ENCODE measurements at regions not wholly inside any gene's neighbourhood (a gene's known extent, or its start where the extent isn't known, plus 50 kb on each side); places are given as distances from the start of the nearest gene placed in this dataset.

DNA sequence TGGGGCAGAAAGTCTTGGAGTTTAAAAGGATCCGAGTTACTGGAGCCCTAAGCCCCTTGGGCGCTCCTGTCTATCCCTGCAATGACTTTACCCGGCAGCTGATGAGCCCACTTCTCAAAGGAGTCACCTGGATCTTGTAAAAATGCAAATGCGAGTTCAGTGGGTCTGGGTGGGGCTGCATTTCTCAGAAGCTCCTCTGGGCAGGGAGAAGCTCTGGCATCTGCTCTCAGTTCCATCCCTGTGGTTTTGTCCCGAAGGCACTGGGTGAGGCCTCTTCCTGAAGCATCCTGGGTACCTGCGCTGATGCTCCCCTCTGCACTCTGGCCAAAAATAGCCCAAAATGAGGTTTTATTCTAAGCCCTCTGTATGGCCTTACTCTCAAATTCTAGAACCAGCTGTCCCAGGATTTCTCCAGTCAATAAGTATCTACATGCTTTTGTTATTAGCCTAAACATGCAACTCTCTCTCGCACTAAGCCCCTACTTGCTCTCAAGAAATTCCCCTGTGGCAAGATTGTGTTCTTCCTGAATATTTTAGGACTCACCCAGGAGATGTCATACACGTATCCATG lies 167.8 kb upstream of the APCDD1 start:
- Histone ChIP-seq H3K4me3 (replicated peaks; ENCODE audit: insufficient read depth, low read length) (no peak overlapping the region), H3K27ac (replicated peaks) (no peak overlapping the region), H3K27me3 (ENCODE audit: insufficient read depth, poor library complexity, severe bottlenecking) (no peaks in the 10 kb centered on the region)
- TF ChIP-seq GABPA (IDR thresholded peaks at IDR 0.05; ENCODE audit: low read depth) (no peak), SPI1 (IDR thresholded peaks at IDR 0.05; ENCODE audit: borderline replicate concordance, low read depth) (no peak), POLR2AphosphoS5 (IDR thresholded peaks at IDR 0.05; ENCODE audit: low read depth) (no peak)
- TF ChIP-seq, protein P1, sequence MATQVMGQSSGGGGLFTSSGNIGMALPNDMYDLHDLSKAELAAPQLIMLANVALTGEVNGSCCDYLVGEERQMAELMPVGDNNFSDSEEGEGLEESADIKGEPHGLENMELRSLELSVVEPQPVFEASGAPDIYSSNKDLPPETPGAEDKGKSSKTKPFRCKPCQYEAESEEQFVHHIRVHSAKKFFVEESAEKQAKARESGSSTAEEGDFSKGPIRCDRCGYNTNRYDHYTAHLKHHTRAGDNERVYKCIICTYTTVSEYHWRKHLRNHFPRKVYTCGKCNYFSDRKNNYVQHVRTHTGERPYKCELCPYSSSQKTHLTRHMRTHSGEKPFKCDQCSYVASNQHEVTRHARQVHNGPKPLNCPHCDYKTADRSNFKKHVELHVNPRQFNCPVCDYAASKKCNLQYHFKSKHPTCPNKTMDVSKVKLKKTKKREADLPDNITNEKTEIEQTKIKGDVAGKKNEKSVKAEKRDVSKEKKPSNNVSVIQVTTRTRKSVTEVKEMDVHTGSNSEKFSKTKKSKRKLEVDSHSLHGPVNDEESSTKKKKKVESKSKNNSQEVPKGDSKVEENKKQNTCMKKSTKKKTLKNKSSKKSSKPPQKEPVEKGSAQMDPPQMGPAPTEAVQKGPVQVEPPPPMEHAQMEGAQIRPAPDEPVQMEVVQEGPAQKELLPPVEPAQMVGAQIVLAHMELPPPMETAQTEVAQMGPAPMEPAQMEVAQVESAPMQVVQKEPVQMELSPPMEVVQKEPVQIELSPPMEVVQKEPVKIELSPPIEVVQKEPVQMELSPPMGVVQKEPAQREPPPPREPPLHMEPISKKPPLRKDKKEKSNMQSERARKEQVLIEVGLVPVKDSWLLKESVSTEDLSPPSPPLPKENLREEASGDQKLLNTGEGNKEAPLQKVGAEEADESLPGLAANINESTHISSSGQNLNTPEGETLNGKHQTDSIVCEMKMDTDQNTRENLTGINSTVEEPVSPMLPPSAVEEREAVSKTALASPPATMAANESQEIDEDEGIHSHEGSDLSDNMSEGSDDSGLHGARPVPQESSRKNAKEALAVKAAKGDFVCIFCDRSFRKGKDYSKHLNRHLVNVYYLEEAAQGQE (IDR thresholded peaks at IDR 0.05; ENCODE audit: insufficient replicate concordance, low read depth), result no peak
- TF ChIP-seq, protein P2, sequence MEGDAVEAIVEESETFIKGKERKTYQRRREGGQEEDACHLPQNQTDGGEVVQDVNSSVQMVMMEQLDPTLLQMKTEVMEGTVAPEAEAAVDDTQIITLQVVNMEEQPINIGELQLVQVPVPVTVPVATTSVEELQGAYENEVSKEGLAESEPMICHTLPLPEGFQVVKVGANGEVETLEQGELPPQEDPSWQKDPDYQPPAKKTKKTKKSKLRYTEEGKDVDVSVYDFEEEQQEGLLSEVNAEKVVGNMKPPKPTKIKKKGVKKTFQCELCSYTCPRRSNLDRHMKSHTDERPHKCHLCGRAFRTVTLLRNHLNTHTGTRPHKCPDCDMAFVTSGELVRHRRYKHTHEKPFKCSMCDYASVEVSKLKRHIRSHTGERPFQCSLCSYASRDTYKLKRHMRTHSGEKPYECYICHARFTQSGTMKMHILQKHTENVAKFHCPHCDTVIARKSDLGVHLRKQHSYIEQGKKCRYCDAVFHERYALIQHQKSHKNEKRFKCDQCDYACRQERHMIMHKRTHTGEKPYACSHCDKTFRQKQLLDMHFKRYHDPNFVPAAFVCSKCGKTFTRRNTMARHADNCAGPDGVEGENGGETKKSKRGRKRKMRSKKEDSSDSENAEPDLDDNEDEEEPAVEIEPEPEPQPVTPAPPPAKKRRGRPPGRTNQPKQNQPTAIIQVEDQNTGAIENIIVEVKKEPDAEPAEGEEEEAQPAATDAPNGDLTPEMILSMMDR (IDR thresholded peaks at IDR 0.05; ENCODE audit: insufficient read depth, low read length), result no peak
- no peak for DNase-seq (ENCODE audit: low read depth in 1 of 2, low spot score in 1 of 2)

DNA sequence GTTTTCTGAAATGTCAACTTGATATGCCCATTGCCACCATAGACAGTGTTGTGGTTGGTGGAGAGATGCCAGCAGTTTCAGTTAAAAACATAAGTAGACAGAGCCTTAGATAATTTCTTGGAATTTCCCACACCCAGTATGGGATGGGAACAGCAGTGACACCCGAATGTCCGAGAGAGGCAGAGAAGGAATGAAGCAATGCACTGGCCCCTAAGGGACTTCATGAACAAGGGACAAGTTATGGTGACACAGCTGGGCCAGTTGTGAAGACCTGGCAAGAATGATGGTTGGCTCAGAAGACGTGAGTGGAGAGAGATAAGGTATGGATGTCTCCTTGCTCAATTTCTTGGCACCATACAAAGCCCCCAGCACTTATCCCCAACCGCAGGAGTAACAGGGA lies 165.2 kb upstream of the APCDD1 start:
- Histone ChIP-seq H3K27me3 (ENCODE audit: insufficient read depth, poor library complexity, severe bottlenecking) (no peaks in the 10 kb centered on the region), H3K27ac (replicated peaks) (no peak overlapping the region), H3K4me3 (replicated peaks; ENCODE audit: insufficient read depth, low read length) (no peak overlapping the region)
- TF ChIP-seq POLR2AphosphoS5 (IDR thresholded peaks at IDR 0.05; ENCODE audit: low read depth) (no peak), GABPA (IDR thresholded peaks at IDR 0.05; ENCODE audit: low read depth) (no peak), SPI1 (IDR thresholded peaks at IDR 0.05; ENCODE audit: borderline replicate concordance, low read depth) (no peak)
- TF ChIP-seq, protein P1 (IDR thresholded peaks at IDR 0.05; ENCODE audit: insufficient replicate concordance, low read depth), result no peak
- TF ChIP-seq, protein P2 (IDR thresholded peaks at IDR 0.05; ENCODE audit: insufficient read depth, low read length), result no peak
- no peak for DNase-seq (ENCODE audit: low read depth in 1 of 2, low spot score in 1 of 2)

DNA sequence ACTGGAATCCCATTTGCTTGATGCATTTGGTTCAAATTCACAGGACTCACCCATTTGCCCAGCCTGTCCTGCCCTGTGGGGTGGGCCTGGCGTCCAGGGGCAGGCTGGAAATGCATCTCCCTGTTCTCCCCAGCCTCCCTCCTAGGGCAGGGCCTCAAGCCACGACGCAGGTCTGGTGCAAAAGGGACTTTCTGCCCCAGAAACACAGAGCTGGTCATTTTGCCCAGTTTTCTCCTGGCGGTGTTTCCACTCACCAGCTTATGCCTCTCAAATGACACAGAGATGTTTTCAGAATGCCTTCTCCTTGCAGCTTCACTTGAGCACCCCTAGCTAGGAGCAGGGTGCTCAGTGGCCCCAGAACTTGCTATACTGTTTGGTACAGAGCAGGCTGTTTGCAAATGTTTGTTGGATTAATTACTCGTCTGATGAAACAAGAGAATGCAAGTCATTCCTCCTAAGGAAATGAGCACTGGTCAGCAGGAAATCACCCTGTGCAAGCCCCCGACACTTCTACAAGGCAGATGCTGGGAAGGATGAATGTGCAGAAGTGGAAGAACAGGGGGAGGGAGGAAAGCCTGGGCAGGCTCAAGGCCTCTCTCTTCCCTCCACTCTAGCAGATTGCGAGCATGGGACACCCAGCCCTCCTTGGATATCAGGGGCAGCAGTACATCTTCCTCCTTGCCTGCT lies 164.3 kb upstream of the APCDD1 start:
- TF ChIP-seq SPI1 (IDR thresholded peaks at IDR 0.05; ENCODE audit: borderline replicate concordance, low read depth), result no peak
- no peak for TF ChIP-seq GABPA (IDR thresholded peaks at IDR 0.05; ENCODE audit: low read depth)
- TF ChIP-seq, protein P1 (IDR thresholded peaks at IDR 0.05; ENCODE audit: insufficient replicate concordance, low read depth), result no peak
- no peak for TF ChIP-seq POLR2AphosphoS5 (IDR thresholded peaks at IDR 0.05; ENCODE audit: low read depth)
- TF ChIP-seq, protein P2 (IDR thresholded peaks at IDR 0.05; ENCODE audit: insufficient read depth, low read length), result no peak
- H3K27ac ChIP-seq (replicated peaks), result no peak overlapping the region
- DNase-seq (ENCODE audit: low read depth in 1 of 2, low spot score in 1 of 2), result no peak
- no peaks in the 10 kb centered on the region for H3K27me3 ChIP-seq (ENCODE audit: insufficient read depth, poor library complexity, severe bottlenecking)
- no peak overlapping the region for H3K4me3 ChIP-seq (replicated peaks; ENCODE audit: insufficient read depth, low read length)

Measured in HL-60 (cell line).